Skeletal muscle cell (primary cell): ENCODE measurements at regions not wholly inside any gene's neighbourhood (a gene's known extent, or its start where the extent isn't known, plus 50 kb on each side); places are given as distances from the start of the nearest gene placed in this dataset.
"Not testable (repeated sequence)": the region's sequence is repeated elsewhere in the genome, so short reads cannot be mapped to it uniquely, and the experiment has no call there.

Experiments used
- DNase-seq: peaks from one replicate; pipeline ENCODE4 v3.0.0-alpha.2; 2010; ENCODE audit warnings: low read depth
- H3K4me3 ChIP-seq: 2 replicates; pipeline ENCODE4 v1.5.1; 2011; ENCODE audit warnings: low read depth, mild to moderate bottlenecking, control low read depth, low read length, moderate library complexity

DNA sequence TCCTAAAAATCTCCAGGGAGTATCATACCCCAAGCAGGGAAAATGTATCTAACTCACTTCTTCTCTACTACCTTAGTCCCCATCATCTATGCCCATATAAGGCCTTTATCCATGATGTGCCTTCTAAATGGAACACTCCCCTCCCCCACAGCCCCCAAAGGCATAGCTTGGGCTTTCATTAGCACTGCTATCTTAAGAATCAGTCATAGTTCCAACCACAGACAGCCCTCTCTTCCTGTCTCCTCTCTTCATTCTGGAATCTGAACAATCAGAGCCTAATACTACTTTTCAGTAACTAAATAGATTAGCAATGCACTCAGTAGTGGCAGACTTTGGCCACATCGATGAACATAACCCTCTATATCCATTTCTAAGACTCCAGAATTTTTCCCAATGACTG, 313.2 kb upstream of the DKK2 start:
- no peak overlapping the region for H3K4me3 ChIP-seq
- peak; percentile 14 for DNase-seq

DNA sequence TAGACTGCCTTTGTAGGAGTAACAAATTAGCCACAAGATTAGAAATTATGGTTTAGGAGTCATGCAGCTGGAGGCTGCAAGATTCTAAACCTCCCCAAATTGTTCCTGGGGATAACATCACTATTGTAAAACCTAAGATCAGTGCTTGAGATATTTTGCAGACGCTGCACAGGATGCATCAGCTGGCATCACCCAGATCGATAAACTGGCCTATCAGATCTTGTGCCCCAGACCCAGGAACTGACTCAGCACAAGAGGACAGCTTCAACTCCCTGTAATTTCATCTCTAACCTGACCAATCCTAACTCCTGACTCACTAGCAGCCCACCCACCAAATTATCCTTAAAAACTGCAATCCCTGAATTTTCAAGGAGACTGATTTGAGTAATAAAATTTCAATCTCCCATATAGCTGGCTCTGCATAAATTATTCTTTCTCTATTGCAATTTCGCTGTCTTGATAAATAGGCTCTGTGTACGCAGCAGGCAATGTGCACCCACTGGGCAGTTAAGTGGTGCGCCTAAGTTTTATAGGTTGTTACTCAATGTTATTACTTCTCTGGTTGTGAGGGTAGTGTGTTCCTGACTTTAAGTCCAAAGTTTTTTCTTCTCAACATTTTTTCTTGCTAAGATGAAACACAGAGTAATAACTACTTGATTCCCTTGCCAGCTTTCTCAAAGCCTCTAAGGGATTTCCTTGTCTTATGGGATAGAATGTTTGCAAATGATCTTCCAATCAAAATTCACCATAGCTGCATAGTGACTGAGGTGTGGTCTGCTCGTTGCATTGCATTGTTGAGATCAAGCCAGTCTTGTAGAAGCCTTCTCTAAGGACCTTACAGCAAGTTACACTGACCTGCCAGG, 312.3 kb upstream of the DKK2 start:
- H3K4me3 ChIP-seq, result no peak overlapping the region
- no peak for DNase-seq

DNA sequence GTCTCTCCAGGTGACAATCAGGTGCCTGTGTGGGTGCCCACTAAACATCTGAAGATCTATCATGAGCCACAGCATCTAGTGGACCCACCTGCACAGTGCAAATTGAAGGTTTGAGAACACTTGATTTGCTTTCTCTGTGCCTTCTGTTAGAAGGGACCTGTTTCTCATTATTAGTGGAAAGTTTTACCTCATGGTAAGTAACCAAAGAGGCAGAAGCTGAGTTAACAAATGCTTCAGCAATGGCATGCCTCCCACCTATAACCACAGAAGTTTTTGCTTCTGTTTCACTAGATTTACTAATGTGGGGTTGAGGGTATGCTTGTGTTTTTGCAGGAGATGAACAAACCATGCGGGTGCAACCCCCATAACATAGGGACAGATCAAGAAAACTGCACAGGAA, 297.4 kb upstream of the DKK2 start:
- DNase-seq, result no peak
- H3K4me3 ChIP-seq, result no peak overlapping the region

DNA sequence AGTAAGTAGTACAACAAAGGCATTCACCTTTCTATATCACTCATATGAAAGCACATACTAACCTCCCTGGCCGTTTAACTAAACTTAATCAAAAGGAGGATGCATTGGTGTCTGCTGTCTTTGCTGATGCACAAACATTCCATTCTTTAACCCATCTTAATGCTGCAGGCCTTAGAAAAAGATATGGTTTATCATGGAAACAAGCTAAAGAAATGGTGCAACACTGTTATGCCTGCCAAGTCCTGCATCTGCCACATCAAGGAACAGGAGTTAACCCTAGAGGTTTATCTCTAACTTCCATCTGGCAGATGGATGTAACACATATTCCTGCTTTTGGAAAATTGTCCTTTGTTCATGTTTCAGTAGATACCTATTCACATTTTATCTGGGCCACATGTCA, 296.5 kb upstream of the DKK2 start:
- DNase-seq, result not testable (repeated sequence)

DNA sequence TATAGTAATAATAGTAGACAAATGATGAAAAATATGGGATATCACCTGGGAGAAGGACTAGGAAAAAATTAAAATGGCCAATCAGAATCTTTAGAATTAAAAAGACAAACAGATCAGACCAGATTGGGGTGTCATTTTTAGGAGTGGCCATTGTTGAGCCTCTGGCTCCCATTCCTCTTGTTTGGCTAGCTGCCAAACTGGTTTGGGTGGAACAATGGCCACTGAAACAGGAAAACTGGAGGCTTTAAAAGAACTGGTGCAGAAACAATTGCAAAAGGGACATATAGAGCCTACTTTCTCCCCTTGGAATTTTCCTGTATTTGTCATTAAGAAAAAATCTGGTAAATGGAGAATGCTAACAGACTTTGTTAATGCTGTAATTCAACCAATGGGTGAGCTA, 294.8 kb upstream of the DKK2 start:
- DNase-seq, result no peak
- no peak overlapping the region for H3K4me3 ChIP-seq

More for the DNA sequence above, 296.5 kb upstream of the DKK2 start:
- H3K4me3 ChIP-seq, result not testable (repeated sequence)

DNA sequence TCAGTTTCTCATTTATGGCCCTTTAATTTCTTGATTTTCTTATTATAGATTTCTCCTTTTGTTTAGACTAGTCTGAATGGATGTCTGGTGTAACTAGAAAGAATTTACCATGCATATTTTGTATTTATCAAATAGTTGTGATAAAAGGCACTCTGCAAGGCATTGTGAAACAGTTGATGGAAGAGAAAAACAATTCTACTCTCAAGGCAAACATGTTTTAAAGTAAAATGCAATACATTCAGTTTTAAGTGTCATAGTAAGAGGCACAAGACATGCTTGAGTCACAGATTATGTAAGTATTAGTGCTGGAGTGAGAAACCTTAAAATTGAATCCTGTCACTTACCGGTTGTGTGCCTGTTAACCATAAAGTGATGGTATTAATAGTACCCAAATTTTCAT, 283.3 kb upstream of the DKK2 start:
- no peak for DNase-seq

DNA sequence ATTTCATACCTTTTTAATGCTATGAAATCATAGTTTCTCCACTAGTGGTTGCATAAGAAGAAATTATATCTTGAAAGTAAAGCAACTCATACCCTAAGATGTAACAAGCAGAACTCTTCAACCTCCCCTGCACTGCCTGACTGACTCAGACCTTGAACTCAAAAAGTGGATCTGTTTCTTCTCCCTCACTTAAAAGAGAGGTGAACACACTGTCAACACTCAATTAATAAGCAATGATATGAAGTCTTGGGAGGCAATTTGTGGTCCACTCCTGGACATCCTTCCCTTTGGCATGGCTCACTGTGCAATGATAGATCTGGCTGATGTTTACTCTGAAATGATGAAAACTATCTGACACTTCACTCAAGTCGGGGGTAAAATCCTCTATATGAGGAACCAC, 282.0 kb upstream of the DKK2 start:
- peak; percentile 71 for DNase-seq

More for the DNA sequence above, 283.3 kb upstream of the DKK2 start:
- H3K4me3 ChIP-seq, result no peak overlapping the region

DNA sequence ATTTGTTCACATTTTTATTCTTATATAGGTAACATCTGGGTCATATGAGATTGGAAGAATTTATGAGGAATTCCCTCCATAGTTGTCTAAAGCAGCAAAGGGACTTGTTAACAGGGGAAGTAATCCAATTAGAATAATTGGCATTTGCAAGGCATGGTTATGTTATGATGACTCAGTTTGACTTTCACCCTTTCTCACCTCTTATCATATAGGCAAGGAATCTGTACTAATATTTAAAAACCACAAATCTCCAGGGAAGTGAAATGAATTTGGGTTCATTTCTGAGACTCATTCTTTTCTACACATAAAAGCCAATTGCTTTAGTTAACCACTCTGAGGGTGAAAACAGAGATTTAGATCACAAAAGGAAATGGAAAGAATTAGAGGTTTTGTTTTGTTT, 281.5 kb upstream of the DKK2 start:
- DNase-seq, result no peak
- no peak overlapping the region for H3K4me3 ChIP-seq

More for the DNA sequence above, 282.0 kb upstream of the DKK2 start:
- no peak overlapping the region for H3K4me3 ChIP-seq

DNA sequence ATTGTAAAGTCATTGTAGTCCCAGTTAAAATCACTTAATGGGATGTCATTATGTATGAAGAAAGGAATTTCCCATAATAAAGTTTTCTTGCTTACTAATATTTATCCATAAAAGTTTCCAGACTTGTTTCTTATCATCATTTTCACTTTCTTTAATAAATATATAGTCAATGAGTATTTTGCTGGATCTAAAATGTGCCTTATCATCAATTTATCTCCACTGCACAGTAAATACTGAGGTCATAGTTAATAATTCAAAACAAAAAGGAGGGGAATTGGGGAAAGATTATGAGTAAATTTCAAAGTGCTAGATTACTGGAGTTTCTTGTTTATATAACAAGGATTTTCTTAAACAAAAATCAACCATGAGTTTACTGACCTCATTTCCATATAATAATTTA, 279.5 kb upstream of the DKK2 start:
- H3K4me3 ChIP-seq, result no peak overlapping the region
- no peak for DNase-seq

DNA sequence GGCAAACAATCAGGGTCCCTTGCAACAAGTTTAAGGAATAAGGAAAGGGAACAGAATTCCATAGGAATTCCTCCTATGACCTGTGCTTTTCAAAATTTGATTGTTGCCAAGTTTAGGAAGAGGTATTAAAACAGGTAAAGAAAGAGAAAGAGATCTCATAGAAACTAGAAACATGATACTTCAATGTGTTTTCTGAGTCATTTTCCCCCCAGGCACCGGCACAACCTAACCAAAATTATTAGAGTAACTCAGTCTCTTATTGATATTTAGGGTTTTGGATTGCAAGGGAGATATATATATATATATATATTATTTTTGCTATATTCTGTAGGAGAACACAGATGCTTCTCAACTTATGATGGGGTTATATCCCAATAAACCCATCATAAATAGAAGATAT, 278.0 kb upstream of the DKK2 start:
- H3K4me3 ChIP-seq, result no peak overlapping the region
- DNase-seq, result no peak

DNA sequence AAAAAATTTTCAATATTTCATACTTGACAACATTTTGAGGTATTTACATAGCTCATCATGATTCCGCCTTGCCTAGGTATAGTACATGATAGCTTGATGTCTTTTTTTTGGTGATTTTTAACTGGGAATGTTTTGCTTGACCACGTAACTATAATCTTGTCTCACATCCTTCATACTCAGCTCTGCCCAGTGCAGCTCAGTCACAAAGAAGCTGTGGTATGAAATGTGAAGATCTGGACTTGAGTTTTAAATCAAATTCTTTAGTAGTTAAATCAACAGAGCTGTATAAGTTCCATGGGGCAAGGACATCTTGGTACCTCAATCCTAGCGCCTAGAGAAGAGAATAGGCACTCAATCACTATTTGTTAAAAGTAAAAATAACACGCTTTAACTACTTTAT, 276.3 kb upstream of the DKK2 start:
- H3K4me3 ChIP-seq, result no peak overlapping the region
- DNase-seq, result no peak

DNA sequence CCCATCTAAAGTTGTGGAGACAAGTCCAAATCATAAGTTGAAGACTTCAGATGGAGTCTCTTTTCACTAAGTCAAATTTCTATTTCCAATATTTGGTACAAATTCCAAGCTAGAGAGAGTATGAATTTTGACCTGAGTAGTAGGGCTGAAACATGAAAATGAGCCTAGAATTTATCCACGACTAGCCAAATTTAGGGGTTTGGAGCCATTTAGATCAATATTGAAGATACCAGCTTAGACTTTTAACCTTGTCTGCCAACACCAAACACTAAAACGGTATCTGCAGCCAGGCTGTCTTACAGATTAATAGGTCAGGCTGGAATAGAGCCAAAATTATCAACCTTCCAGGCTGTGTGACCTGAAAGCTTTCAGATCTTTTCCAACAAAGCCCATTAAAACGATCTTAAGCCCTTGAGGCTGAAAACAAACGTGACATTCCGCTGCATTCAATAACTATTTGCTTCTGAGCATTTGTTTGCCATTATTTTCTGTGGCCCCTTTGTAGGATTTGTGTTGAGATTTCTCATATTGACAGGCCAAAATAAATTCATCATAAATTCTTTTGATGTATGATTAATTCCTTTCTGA, 268.7 kb upstream of the DKK2 start:
- no peak overlapping the region for H3K4me3 ChIP-seq
- DNase-seq, result no peak

DNA sequence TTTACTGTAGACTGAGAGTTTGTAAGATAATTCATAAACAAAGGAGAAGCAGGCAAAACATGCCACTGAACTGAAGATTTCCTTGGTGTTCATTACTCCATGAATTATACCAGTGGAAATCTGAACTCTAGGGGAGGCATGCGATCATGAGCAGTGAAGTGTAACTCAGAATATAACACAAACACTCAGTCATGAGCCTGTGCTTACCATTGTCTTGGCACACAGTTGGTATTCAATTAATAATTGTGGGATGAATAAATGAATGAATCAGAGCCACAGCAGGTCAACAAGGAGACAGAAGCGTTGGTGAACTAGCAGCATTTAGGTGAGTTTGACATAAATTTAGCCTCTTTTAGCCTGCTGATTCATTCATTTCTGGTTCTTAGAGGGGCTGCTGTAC, 263.5 kb upstream of the DKK2 start:
- DNase-seq, result no peak

DNA sequence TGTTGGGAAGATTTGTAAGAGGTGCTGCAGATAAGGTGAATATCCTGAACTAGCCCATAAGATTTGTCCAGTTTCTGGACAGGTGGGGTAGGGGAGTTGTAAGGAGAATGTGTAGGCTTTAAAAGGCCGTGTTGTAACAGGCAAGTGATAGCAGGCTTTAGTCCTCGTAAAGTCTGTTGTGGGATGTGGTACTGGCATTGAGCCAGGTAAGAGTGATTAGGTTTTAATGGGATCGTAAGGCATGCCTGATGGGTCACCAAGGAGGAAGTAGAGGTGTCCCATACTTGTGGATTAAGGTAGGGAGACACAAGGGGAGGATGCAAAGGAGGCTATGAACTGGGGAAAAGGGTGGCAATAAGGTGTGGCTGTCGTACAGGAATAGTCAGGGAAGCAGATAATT, 256.9 kb upstream of the DKK2 start:
- H3K4me3 ChIP-seq, result no peak overlapping the region
- no peak for DNase-seq

More for the DNA sequence above, 263.5 kb upstream of the DKK2 start:
- H3K4me3 ChIP-seq, result no peak overlapping the region

DNA sequence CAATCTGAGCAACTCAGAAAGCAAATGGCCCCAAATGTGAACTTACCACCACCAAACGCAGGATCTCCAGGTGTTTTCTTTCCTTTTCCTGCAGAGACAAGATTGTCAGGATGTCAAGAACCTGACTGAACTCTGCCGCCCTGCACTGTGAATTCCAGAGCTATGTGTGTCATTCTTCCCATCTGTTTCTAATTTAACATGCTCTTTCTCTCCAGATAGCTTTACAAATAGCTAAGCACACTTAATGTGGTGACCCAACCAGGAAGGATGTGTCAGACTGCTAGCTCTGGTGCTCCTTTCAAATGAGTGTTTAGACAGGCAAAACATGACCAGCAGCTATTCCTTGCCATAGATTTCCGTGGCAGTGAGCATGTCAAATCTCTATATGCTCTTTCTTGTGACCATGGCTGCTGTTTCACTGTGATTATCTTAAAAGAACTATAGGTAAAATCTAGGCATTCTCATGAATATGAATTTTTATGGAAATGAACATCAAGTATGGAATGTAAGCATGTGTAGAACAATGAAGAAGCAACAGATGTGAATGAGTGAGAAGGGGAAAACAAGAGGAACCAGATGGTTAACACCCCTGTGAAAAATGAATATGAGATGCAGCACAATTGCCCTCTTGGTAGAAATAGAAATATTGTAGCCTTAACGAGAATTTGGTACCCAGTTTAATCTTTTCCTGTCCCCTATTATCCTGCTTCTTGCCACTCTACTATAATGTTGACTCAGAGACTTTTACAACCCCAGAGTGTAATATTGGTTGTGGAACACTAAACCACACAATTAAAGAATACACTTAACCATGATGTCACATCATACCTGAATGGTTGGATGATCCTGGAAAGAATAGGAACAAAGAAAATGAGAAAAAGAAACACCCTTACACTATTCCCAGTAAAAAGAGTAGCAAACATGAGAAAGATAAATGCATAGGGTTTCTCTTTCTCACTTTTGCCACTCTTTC, 247.8 kb upstream of the DKK2 start:
- DNase-seq, result peak; percentile 91
- no peak overlapping the region for H3K4me3 ChIP-seq

DNA sequence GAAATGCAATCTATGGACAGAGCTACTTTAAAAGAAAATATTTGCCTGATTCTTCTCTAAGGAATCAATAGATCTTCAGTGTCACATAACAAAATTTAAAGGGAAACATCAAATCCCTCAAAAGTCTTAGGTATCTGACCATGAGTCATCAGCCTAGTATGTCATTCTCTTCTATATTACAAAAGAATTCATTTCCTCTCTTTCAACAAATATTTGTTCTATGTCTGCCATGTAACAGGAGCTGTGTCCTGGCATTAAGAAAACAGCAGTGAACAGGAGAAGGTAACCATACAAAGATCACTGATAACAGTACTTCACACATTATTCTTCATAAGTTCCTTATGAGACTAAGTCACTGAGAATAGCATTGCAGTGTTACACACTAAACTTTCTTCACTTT, 243.6 kb upstream of the DKK2 start:
- no peak for DNase-seq
- H3K4me3 ChIP-seq, result no peak overlapping the region

DNA sequence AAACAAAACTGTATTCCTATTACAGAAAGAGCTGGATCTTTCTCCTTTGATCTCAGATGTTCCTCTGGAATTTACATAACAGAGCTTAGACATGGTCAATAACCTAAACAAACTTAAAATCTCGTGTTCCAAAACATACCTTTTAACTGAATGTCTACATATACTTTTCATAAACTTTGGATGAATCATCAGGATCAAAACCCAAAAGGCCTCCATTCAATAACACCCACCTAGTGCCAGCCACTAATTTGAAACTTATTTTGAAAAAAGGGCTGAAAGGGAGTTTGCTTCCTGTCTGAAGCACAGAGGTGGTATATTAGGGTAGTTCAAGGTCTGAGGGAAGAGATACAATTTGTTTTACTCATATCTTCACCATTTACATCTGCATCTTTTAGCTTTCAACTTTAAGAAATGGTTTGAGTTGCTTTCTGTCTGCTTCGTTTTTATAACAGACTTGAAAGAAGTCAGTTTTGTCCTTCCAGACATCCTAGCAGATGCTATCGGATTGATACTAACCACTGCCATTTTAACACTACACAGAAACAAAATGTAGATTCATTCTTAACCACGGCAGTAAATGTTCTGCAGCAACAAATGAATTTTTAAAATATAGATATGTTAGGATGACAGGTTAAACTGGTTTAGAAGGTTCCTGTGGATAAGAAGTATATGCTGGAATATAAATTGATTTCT, 242.8 kb upstream of the DKK2 start:
- no peak overlapping the region for H3K4me3 ChIP-seq
- DNase-seq, result no peak

DNA sequence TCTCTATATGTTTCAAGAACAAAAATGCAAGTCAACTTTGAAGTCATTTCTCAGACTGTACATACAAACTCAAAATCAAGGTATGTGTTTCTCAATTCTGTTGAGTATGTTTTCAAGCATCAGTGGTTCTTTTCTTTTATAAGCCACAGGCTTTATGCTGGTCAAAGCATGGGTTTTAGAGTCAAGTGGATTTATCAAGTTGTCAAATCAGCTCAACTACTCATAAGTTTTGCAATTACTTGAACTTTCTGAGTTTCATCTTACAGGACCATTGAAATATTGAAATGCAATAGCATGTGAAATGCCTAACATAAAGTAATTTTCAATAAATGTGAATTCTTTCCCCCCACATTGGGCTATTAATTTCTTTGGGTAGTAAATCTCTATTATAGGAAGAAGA, 239.9 kb upstream of the DKK2 start:
- H3K4me3 ChIP-seq, result no peak overlapping the region
- DNase-seq, result no peak

DNA sequence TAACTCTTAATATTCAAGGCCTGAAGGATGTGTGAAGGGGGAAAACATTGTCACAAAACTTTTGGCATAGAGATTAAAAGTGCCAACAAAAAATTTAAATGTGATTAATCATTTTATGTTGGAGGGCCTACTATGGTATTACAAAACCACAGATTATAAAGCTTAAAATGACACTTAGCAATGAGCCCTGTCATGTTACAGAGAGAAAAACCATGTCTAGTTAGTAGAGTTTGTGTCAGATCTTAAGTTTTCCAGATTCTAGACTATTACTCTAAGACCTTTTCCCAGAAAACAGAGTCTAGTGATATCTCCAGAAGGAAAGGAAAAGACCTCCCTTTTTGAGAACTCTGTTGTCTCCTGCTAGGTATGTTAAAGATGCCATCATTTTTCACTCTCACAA, 239.1 kb upstream of the DKK2 start:
- H3K4me3 ChIP-seq, result no peak overlapping the region

DNA sequence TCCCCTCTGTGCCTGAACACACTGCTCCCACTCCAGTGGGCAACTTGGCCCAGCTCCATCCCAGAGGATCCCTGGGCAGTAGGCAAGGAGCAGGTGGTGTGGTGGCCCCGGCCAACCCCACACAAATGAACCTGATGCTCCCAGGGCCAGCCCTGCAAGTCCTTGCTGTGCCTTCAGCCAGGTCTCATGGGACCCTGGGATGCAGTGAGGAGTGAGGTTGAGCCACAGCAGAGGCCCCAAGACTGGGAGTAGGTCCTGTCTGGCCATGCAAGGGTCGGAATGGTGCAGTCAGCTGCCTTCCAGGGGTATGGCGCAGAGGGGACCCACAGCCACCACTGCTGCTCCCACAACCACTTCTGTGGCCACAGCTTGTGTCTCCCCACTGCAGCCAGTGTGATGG, 234.5 kb upstream of the DKK2 start:
- no peak overlapping the region for H3K4me3 ChIP-seq
- no peak for DNase-seq

More for the DNA sequence above, 239.1 kb upstream of the DKK2 start:
- DNase-seq, result no peak
